HL-60 (cell line): ENCODE measurements at regions not wholly inside any gene's neighbourhood (a gene's known extent, or its start where the extent isn't known, plus 50 kb on each side); places are given as distances from the start of the nearest gene placed in this dataset.

ENCODE experiments used
- GABPA ChIP-seq: IDR thresholded peaks from 2 replicates; pipeline ENCODE4 v1.6.1; 2012; ENCODE audit warnings: low read depth
- POLR2AphosphoS5 ChIP-seq: IDR thresholded peaks from 2 replicates; pipeline ENCODE4 v1.6.1; 2012; ENCODE audit warnings: low read depth
- SPI1 ChIP-seq: IDR thresholded peaks from 2 replicates; pipeline ENCODE4 v1.6.1; 2012; ENCODE audit warnings: low read depth, mild to moderate bottlenecking, borderline replicate concordance
- TF ChIP-seq, protein P1 (sequence below): IDR thresholded peaks from one replicate; pipeline ENCODE4 v1.5.1; 2011; ENCODE audit warnings: low read length, control low read depth, inconsistent platforms; ENCODE audit not compliant: insufficient read depth
- TF ChIP-seq, protein P2 (sequence below): IDR thresholded peaks from 2 replicates; pipeline ENCODE4 v1.6.1; 2012; ENCODE audit warnings: low read depth; ENCODE audit not compliant: insufficient replicate concordance

DNA sequence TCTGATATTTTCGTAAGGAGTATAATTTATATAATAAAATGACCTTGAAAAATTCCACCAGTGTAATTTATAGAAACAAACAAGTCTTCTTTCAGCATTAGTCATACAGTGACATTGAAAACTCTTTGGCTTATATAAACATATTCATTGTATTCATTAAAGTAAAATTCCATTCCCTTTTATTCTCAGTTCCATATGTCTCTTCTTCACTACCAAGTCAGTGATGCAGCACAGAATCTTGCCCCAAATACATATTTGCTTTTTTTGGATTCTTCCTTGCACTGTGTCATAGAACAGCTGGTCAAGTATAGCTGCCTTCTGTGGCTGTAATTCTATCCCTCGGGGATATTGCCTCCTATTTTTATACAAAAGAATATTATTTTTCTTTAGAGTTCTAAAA is 884.5 kb upstream of the POT1 start:
- TF ChIP-seq, protein P1, sequence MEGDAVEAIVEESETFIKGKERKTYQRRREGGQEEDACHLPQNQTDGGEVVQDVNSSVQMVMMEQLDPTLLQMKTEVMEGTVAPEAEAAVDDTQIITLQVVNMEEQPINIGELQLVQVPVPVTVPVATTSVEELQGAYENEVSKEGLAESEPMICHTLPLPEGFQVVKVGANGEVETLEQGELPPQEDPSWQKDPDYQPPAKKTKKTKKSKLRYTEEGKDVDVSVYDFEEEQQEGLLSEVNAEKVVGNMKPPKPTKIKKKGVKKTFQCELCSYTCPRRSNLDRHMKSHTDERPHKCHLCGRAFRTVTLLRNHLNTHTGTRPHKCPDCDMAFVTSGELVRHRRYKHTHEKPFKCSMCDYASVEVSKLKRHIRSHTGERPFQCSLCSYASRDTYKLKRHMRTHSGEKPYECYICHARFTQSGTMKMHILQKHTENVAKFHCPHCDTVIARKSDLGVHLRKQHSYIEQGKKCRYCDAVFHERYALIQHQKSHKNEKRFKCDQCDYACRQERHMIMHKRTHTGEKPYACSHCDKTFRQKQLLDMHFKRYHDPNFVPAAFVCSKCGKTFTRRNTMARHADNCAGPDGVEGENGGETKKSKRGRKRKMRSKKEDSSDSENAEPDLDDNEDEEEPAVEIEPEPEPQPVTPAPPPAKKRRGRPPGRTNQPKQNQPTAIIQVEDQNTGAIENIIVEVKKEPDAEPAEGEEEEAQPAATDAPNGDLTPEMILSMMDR: no peak
- TF ChIP-seq SPI1: no peak
- TF ChIP-seq GABPA: no peak
- no peak for TF ChIP-seq POLR2AphosphoS5
- TF ChIP-seq, protein P2, sequence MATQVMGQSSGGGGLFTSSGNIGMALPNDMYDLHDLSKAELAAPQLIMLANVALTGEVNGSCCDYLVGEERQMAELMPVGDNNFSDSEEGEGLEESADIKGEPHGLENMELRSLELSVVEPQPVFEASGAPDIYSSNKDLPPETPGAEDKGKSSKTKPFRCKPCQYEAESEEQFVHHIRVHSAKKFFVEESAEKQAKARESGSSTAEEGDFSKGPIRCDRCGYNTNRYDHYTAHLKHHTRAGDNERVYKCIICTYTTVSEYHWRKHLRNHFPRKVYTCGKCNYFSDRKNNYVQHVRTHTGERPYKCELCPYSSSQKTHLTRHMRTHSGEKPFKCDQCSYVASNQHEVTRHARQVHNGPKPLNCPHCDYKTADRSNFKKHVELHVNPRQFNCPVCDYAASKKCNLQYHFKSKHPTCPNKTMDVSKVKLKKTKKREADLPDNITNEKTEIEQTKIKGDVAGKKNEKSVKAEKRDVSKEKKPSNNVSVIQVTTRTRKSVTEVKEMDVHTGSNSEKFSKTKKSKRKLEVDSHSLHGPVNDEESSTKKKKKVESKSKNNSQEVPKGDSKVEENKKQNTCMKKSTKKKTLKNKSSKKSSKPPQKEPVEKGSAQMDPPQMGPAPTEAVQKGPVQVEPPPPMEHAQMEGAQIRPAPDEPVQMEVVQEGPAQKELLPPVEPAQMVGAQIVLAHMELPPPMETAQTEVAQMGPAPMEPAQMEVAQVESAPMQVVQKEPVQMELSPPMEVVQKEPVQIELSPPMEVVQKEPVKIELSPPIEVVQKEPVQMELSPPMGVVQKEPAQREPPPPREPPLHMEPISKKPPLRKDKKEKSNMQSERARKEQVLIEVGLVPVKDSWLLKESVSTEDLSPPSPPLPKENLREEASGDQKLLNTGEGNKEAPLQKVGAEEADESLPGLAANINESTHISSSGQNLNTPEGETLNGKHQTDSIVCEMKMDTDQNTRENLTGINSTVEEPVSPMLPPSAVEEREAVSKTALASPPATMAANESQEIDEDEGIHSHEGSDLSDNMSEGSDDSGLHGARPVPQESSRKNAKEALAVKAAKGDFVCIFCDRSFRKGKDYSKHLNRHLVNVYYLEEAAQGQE: no peak
